ENCODE measurements at regions not wholly inside any gene's neighbourhood (a gene's known extent, or its start where the extent isn't known, plus 50 kb on each side); places are given as distances from the start of the nearest gene placed in this dataset.

DNA sequence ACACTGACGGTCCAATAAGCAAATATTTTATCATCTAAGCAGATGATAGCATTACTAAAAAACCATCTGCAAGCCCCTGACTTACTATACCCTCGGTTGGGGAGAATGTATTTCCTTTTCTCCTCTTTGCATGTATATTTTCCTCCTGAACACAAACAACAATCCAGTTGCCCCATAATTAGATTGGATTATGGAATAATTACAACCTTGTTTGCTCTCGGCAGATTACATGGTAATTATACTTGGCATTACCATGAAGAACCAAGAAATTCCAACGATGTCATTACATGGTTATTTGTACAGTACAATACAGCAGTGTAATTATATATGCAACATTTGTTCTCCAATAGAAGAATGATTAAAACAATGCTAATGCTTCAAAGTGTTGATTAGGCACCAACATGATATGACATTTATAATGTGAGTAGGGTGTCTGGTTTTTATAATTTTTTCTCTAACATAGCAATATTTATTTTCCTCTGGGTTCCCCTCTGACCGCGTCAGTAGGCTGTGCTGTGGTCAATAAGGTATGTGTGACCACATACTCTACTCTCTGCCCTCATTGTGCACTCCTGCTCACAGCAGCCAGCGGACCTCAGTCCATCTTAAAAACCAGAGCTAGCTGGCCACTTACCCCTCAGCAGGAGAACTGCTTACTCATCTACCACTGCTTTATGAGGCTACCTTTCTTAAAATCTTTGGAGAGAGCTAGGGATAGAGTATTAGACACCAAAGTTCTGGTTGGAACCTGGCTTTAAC lies 176.1 kb downstream of the INSIG2 start:
- H4K20me1 ChIP-seq (ENCODE audit: low read depth) = no peaks in the 10 kb centered on the region
- H3F3A ChIP-seq (ENCODE audit: low read depth) = no peaks in the 10 kb centered on the region
- H3K36me3 ChIP-seq = no peaks in the 10 kb centered on the region
- peaks cover 5% of the 10 kb centered on the region for H3K4me1 ChIP-seq
- no peaks in the 10 kb centered on the region for H3K9me3 ChIP-seq (ENCODE audit: low read depth)
- H2AFZ ChIP-seq (replicated peaks) = no peak overlapping the region
- H3K27me3 ChIP-seq = no peaks in the 10 kb centered on the region
- no peak overlapping the region for H3K4me3 Mint-ChIP-seq
- peaks cover 16% of the 10 kb centered on the region for H3K4me1 Mint-ChIP-seq
- no peak overlapping the region for H3K4me2 ChIP-seq
- H3K27ac ChIP-seq = no peak overlapping the region
- no peak for DNase-seq (ENCODE audit: low spot score)
- H3K4me3 ChIP-seq = no peak overlapping the region
- peaks cover 4% of the 10 kb centered on the region for H3K9me3 Mint-ChIP-seq
- peaks cover 2% of the 10 kb centered on the region for H3K27me3 Mint-ChIP-seq (ENCODE audit: insufficient read depth, low read depth)
- TF ChIP-seq EZH2phosphoT487 (IDR thresholded peaks at IDR 0.05) = no peak
- TF ChIP-seq, protein P1, sequence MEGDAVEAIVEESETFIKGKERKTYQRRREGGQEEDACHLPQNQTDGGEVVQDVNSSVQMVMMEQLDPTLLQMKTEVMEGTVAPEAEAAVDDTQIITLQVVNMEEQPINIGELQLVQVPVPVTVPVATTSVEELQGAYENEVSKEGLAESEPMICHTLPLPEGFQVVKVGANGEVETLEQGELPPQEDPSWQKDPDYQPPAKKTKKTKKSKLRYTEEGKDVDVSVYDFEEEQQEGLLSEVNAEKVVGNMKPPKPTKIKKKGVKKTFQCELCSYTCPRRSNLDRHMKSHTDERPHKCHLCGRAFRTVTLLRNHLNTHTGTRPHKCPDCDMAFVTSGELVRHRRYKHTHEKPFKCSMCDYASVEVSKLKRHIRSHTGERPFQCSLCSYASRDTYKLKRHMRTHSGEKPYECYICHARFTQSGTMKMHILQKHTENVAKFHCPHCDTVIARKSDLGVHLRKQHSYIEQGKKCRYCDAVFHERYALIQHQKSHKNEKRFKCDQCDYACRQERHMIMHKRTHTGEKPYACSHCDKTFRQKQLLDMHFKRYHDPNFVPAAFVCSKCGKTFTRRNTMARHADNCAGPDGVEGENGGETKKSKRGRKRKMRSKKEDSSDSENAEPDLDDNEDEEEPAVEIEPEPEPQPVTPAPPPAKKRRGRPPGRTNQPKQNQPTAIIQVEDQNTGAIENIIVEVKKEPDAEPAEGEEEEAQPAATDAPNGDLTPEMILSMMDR (IDR thresholded peaks at IDR 0.05) = no peak
- TF ChIP-seq EZH2 (IDR thresholded peaks at IDR 0.05) = no peak
- peaks cover 4% of the 10 kb centered on the region for H3K36me3 Mint-ChIP-seq
- H3K27ac Mint-ChIP-seq = no peak overlapping the region
- no peak overlapping the region for H3K9ac ChIP-seq
- no peaks in the 10 kb centered on the region for H3K79me2 ChIP-seq (ENCODE audit: low read depth)

GRCh38 chr2:118257696-118258095 lies 169.4 kb downstream of the INSIG2 start:
- no peaks in the 10 kb centered on the region for H3K27me3 ChIP-seq
- H3K4me2 ChIP-seq = no peak overlapping the region
- Mint-ChIP-seq H3K4me1 (peaks cover 44% of the 10 kb centered on the region), H3K27ac (no peak overlapping the region), H3K4me3 (no peak overlapping the region), H3K36me3 (peaks cover 7% of the 10 kb centered on the region), H3K27me3 (ENCODE audit: insufficient read depth, low read depth) (peaks cover 3% of the 10 kb centered on the region), H3K9me3 (peaks cover 20% of the 10 kb centered on the region)
- peaks cover 33% of the 10 kb centered on the region for H3F3A ChIP-seq (ENCODE audit: low read depth)
- peaks cover 13% of the 10 kb centered on the region for H4K20me1 ChIP-seq (ENCODE audit: low read depth)
- TF ChIP-seq EZH2phosphoT487 (IDR thresholded peaks at IDR 0.05) (no peak), EZH2 (IDR thresholded peaks at IDR 0.05) (no peak)
- TF ChIP-seq, protein P1 (IDR thresholded peaks at IDR 0.05) = no peak
- H3K36me3 ChIP-seq = no peaks in the 10 kb centered on the region
- H3K4me1 ChIP-seq = peaks cover 33% of the 10 kb centered on the region
- DNase-seq (ENCODE audit: low spot score) = no peak
- no peak overlapping the region for H2AFZ ChIP-seq (replicated peaks)
- no peak overlapping the region for H3K4me3 ChIP-seq
- no peaks in the 10 kb centered on the region for H3K9me3 ChIP-seq (ENCODE audit: low read depth)
- H3K79me2 ChIP-seq (ENCODE audit: low read depth) = no peaks in the 10 kb centered on the region
- no peak overlapping the region for H3K27ac ChIP-seq
- H3K9ac ChIP-seq = no peak overlapping the region

GRCh38 chr2:118255771-118256372 lies 167.6 kb downstream of the INSIG2 start:
- TF ChIP-seq, protein P1 (IDR thresholded peaks at IDR 0.05) = no peak
- TF ChIP-seq EZH2phosphoT487 (IDR thresholded peaks at IDR 0.05) (peak; percentile 73), EZH2 (IDR thresholded peaks at IDR 0.05) (peak; percentile 46)
- Histone ChIP-seq H3K27ac (peak overlapping the region; percentile 39), H3K36me3 (no peaks in the 10 kb centered on the region), H3K4me3 (peak overlapping the region; percentile 10), H3K9me3 (ENCODE audit: low read depth) (no peaks in the 10 kb centered on the region), H3F3A (ENCODE audit: low read depth) (peaks cover 33% of the 10 kb centered on the region), H3K27me3 (no peaks in the 10 kb centered on the region), H3K9ac (no peak overlapping the region), H3K4me1 (peaks cover 35% of the 10 kb centered on the region), H4K20me1 (ENCODE audit: low read depth) (peaks cover 13% of the 10 kb centered on the region), H3K4me2 (peak overlapping the region; percentile 60), H2AFZ (replicated peaks) (no peak overlapping the region), H3K79me2 (ENCODE audit: low read depth) (no peaks in the 10 kb centered on the region)
- Mint-ChIP-seq H3K9me3 (peaks cover 20% of the 10 kb centered on the region), H3K27me3 (ENCODE audit: insufficient read depth, low read depth) (peaks cover 3% of the 10 kb centered on the region), H3K36me3 (peaks cover 7% of the 10 kb centered on the region), H3K4me1 (peaks cover 54% of the 10 kb centered on the region), H3K27ac (peak overlapping the region; percentile 84), H3K4me3 (peak overlapping the region; percentile 61)
- DNase-seq (ENCODE audit: low spot score) = peak; percentile 88

Measured in neural progenitor cell (in vitro differentiated cells).